Activated CD4-positive, alpha-beta T cell treated with anti-CD3 and anti-CD28 coated beads for 24 hours (primary cell): ENCODE measurements at regions not wholly inside any gene's neighbourhood (a gene's known extent, or its start where the extent isn't known, plus 50 kb on each side); places are given as distances from the start of the nearest gene placed in this dataset.
"Not testable (repeated sequence)": the region's sequence is repeated elsewhere in the genome, so short reads cannot be mapped to it uniquely, and the experiment has no call there.

ENCODE experiments used
- DNase-seq, 2 donors: peaks; one replicate each; pipeline ENCODE4 v3.0.0-alpha.2; 2020; ENCODE audit warnings: low read depth in 2 of 2

DNA sequence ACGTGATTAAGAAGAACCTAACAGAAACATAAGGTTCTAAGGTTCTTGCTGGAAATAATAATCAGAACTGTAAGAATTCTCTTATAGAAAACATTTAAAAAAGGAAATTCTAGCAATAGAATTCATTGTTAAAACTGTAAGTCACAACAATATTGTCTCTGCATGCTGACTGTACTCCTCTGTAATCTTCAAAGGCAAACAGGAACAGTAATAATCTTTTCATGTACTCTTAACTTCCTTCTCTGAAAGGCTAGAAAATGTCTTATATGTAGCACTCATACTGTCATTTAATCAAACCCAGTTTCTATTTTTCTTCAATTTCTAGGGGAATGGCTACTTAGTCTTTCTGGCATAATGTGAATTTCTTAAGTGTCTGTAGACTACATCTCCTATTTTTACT, 103.5 kb upstream of the AGAP9 start:
- not testable (repeated sequence) for DNase-seq

DNA sequence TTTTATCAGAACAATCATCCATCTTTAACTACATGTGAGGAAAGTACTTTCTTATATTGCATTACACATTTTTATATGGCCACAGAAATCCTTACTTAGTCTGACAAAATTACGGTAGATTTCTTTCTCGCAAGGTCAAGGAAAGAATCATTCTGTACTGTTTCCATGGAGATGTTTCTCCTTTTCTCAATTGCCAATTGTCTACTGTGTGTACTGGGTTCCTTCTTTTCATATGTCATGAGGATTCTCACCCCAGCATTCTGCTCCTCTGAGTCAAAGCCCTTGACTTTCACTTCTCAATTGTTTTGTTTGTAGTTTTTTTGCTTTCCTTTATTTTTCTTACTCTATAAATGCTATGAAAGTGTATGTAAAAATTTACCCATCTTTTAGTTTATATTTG, 99.3 kb upstream of the AGAP9 start:
- DNase-seq = not testable (repeated sequence)

DNA sequence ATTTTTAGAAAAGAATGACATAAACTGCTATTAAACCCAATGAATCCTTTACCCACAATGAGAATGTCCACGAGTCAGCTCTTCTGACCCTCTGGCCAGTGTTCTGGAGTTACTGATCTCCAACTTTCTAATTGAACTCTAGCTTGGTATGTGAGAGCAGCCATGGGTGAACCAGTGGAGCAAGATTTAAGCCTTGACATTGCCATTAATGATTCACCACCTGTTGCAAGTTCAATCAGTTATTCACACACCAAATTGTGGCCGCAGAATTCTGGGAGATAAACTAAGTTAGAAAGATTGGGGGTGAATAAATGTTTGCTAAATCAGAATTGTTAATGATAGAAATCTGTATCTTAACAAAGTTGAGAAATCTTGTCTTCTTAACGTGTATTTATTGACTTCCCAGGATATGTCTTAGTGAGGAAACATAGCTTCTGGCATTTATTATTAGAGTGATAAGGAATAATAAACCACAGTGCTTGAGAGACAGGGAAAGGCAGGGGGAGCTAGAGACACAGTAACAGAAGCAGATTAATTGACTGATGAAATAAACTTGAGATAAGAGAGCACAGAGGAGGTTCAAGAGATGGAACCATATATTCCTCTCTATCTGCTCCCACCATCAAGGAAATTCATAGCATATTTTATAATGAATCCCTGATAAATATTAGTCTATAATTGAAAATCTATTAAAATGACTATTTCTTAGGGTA, 96.0 kb upstream of the AGAP9 start:
- DNase-seq = not testable (repeated sequence)

DNA sequence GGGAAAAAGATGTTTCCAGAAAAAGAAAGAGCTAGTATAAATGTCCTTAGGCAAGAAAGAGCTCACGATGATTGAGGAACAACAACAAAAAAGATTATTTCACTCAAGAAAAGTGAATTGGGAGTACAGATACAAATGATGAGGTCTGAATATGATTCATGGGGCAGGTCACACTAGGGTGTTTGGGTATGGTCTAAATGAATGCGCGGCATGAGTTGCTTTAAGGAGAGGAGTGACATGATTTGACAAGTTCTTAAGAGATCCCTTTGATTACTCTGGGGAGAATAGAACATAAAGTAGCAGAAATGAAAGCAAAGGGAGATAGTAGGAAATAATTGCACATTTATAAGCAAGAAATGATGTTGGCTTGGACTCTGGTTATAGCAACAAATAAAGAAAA, 85.9 kb upstream of the AGAP9 start:
- DNase-seq = not testable (repeated sequence)

DNA sequence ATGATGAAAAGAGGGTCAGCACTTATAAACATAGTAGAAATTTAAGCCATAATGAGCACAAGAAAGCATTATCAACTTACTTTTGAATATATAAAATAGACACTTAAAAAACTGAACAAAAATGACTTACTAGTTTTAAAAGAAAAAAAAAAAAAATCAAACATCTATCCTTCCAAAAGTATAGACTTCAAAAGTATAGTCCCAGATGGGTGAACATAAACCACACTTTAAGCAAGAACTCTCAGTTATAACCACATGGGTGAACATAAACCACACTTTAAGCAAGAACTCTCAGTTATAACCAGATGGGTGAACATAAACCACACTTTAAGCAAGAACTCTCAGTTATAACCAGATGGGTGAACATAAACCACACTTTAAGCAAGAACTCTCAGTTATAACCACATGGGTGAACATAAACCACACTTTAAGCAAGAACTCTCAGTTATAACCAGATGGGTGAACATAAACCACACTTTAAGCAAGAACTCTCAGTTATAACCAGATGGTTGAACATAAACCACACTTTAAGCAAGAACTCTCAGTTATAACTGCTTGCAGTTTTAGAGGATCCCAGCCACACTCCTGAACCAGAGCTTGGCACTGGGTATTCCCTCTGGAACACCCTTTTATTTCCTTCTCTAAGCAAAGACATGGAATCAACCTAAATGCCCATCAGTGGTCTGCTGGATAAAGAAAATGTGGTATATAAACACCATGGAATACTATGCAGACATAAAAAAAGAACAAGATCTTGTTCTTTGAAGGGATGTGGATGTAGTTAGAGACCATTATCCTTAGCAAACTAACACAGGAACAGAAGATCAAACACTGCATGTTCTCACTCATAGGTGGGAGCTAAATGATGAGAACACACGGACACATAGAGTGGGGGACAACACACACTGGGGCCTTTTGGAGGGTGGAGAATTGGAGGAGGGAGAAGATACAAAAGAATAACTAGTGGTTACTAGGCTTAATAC, 82.6 kb upstream of the AGAP9 start:
- not testable (repeated sequence) for DNase-seq

DNA sequence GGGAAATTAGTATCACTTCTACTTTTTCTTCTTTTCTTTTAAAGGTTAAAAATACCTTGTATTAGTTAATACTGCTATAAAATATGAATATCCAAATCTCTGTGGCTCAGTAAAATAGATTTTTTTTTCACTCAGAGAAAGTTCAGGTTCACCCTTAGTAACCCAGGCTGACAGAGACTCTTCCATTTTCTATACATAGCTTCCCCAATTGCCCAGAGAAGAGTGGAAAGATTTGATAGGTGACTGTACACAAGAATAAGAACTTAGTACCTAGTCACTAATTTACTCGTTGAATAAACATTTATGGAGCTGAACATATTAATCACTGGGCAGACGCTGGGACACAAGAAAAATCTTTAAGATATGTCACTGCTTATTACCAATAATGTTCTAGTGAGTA, 77.2 kb upstream of the AGAP9 start:
- not testable (repeated sequence) for DNase-seq

DNA sequence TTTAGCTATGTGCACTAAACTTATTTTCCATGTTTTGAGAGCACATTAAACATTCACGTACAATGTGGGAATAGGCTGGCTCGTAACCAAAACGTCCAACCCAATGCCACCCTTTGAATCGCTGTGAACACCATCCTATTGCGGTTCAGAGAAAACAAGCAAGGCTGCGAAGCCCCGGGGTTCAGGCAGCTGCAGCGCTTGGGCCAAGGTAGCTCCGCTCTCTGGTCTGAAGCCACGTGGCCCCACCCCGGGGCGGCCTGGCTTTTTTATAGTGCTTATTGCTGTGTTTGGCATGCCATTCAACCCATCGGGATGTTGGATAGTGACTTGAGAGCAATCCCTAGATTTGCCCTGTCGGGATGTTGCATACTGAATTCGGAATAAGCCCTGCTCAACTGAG, 76.7 kb upstream of the AGAP9 start:
- not testable (repeated sequence) for DNase-seq

DNA sequence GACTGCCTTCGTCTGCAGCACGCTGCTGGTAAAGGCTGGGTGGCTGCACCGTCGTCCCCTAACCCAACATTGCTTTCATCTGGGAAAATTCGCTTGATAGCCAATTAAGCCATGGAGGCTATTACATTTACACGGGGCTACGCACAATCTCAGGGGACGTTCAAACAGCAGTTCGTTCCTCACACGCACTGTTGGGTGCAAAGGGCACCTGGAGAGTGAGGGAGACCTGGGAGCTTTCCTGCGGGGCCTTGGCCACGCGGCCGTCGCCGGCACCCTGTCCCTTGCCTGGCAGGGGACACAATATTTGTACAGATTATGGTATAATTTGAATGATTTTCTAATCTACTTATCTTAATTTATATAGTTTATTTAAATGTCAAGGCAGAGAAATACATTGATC, 76.2 kb upstream of the AGAP9 start:
- not testable (repeated sequence) for DNase-seq

DNA sequence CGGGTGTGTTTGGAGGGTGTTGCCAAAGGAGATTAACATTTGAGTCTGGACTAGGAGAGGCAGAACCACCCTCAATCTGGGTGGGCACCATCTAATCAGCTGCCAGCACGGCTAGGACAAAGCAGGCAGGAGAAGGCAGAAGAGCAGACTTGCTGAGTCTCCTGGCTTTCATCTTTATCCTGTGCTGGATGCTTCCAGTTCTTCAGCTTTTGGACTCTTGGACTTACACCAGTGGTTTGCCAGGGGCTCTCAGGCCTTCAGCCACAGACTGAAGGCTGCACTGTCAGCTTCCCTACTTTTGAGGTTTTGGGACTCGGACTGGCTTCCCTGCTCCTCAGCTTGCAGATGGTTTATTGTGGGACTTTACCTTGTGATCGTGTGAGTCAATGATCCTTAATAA, 70.4 kb upstream of the AGAP9 start:
- DNase-seq = not testable (repeated sequence)

DNA sequence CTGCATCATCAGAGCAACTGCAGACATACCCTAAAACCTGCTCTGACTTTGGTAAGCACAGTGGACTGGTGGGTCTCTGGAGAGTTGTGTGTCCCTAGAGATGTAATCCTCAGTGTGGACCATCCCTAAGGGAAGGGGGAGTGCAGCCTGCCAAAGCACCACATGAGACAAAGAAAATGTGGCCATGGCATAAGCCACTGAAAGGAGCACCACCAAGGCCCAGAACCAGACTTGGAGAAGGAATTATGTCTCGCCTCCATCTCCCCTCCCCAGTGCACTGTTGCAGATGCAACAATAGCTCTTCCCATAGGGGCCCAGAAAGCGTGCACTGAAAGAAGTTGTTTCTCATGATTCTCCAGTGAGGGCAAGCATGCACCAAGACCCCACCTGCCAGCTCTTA, 69.7 kb upstream of the AGAP9 start:
- DNase-seq = not testable (repeated sequence)

DNA sequence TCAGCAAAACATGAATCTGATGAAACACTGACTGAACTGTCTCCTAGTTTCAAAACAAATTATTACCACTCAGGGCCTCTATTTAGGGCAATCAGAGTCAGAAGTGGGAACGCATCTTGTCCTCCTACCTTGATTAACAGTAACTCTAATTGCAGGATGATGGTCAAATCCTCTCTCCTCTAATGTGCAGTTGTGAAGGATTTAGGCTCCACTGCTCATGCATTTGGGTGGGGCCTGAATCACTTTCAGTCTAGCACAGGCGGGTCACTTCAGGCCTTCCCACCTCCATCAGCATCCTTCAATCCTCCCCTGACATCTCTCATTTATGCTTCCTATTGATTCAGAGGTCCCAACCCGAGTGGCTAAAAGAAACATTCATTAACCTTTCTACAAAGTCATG, 67.5 kb upstream of the AGAP9 start:
- DNase-seq = not testable (repeated sequence)

DNA sequence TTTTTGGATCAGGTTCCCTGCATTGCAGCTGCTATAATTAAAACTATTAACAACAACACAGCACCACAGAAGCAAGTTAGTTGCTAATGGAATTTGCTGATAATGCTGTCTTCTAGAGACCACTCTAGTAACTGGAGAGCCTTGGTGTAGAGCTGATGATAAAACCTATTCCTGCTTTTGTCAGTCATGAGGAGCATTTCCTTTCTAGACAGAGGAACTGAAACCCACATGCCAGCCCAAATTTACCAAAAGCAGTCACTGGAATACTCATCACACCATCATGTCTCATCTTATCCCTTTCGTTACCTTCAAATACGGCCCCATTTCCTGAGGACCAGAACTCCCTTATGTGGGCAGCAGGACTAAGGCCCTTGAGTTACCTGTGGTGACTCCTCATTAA, 67.1 kb upstream of the AGAP9 start:
- not testable (repeated sequence) for DNase-seq

DNA sequence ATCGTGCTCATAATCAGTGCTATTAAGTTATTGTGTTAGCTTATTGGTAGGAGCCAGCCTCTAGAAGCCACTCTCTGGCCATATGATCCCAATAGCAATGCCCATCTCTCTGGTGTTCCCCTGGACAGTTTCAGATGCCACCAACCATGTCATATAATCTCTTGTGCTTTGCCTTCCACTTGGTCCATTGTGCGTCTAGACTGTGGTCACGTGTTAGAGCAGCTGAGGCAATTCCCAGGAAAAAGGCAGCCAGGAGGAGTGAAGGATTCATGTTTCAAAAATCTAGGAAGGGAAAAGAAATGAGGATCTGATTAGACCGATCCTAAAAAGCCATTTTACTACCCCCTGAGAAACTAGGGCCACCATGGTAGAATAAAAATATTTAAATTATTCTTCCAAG, 58.6 kb upstream of the AGAP9 start:
- not testable (repeated sequence) for DNase-seq

DNA sequence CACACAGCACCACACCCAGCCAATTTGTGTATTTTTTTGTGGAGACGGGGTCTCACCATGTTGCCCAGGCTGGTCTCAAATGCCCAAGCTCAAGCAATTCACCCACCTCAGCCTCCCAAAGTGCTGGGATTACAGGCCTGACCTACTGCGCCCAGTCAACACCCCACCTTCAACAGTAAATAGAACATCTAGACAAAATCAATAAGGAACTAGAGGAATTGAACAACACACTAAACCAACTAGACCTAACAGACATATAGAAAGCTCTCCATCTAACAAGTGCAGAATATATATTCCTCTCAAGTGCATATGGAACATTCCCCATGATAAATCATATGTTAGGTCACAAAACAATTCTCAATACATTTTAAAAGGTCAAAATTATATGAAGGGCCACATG, 56.6 kb upstream of the AGAP9 start:
- DNase-seq = not testable (repeated sequence)

DNA sequence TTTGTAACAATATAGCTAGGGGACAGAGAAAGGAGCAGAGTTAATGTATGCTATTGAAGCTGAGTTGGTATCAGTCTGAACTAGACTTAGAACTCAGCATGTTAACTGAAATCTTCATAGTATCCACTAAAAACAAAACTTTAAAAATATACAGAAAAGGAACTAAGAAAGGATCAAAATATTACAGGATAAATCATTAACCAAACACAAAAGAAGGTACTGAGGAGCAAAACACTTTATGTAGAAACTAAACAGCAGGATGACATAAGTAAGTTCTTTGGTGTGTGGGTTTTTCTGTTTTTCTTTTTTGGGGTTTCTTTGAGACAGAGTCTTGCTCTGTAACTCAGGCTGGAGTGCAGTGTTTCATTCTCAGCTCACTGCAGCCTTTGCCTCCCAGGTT, 55.1 kb upstream of the AGAP9 start:
- not testable (repeated sequence) for DNase-seq
